K562 (cell line): ENCODE measurements at regions not wholly inside any gene's neighbourhood (a gene's known extent, or its start where the extent isn't known, plus 50 kb on each side); places are given as distances from the start of the nearest gene placed in this dataset.

Source experiments
- ATAC-seq: fragments of 200-7000 bp; cut with Tn5 transposase; 3 replicates; pipeline ENCODE4 v1.9.1; 2020; ENCODE audit warnings: moderate library complexity
- BruUV-seq: library from RNA; stranded (reverse); fragments of 400-500 nt; replicated peaks from 2 replicates; lab custom pipeline; 2021; lab: Mats Ljungman, UMichigan
- CTCF ChIA-PET: fragments of 300-600 bp; formaldehyde crosslinking; extraction: SDS; loops from one replicate; lab custom pipeline; 2021; ENCODE audit warnings: low intra/inter-chr PET ratio; lab: Yijun Ruan, JAX
- POLR2A ChIA-PET: fragments of 300-600, 350-650 bp; sonication (Branson Sonifier 250); formaldehyde crosslinking; extraction: SDS; loops from one replicate; lab custom pipeline; 2021; ENCODE audit warnings: antibody characterized with exemption, inconsistent platforms; lab: Yijun Ruan, JAX
- DNase-seq, 4 experiments: peaks; one replicate each; pipeline versions ENCODE4 v3.0.0 to v3.0.0-alpha.2; 2011 to 2018; ENCODE audit warnings: low spot score in 3 of 4, mixed read lengths in 3 of 4; ENCODE audit errors: extremely low read depth in 1 of 4
- FAIRE-seq: peaks from 2 replicates; lab custom pipeline; 2011; peaks lifted over from hg19 to GRCh38; lab: Jason Lieb, UNC
- H2AFZ ChIP-seq: 2 replicates; pipeline ENCODE4 v1.6.0; 2011; ENCODE audit warnings: low read depth, low read length, control low read depth, inconsistent platforms
- H3K27ac ChIP-seq: fragments of 200-600 bp; 3 replicates; pipeline ENCODE4 v1.8.0; 2011; ENCODE audit warnings: low read depth, mild to moderate bottlenecking, control low read depth, inconsistent platforms, low read length, moderate library complexity, mixed read lengths; ENCODE audit errors: extremely low read depth
- H3K27me3 ChIP-seq, 2 experiments: fragments of 300-600 bp in 1 of 2; 2 replicates in 1 of 2; 3 replicates in 1 of 2; pipeline versions ENCODE4 v1.6.0 to v1.8.0; 2011; ENCODE audit warnings: inconsistent platforms in 2 of 2, low read length in 2 of 2, mild to moderate bottlenecking in 1 of 2, mixed read lengths in 1 of 2, moderate library complexity in 1 of 2; ENCODE audit not compliant: control insufficient read depth in 2 of 2, insufficient read depth in 2 of 2
- H3K36me3 ChIP-seq: fragments of 300-600 bp; 3 replicates; pipeline ENCODE4 v1.8.0; 2011; ENCODE audit warnings: mild to moderate bottlenecking, low read length, inconsistent platforms; ENCODE audit not compliant: control insufficient read depth, insufficient read depth
- H3K4me1 ChIP-seq, 2 experiments: fragments of 200-600 bp in 1 of 2; replicated peaks in 1 of 2; 2 replicates in 1 of 2; 3 replicates in 1 of 2; pipeline versions ENCODE4 v1.5.1 to v1.8.0; 2011; ENCODE audit warnings: inconsistent platforms in 2 of 2, low read length in 2 of 2, mild to moderate bottlenecking in 1 of 2, mixed read lengths in 1 of 2, moderate library complexity in 1 of 2; ENCODE audit not compliant: control insufficient read depth in 2 of 2, insufficient read depth in 2 of 2
- H3K4me2 ChIP-seq: 2 replicates; pipeline ENCODE4 v1.6.1; 2011; ENCODE audit warnings: low read length, control low read depth, inconsistent platforms, mixed read lengths; ENCODE audit not compliant: insufficient read depth
- H3K4me3 ChIP-seq: fragments of 200-600 bp; sonication (generic), shearing (Covaris generic); 2 replicates; pipeline ENCODE4 v1.5.1; 2016; ENCODE audit warnings: control low read depth, inconsistent platforms
- H3K79me2 ChIP-seq: fragments of 200-600 bp; 3 replicates; pipeline ENCODE4 v1.8.0; 2011; ENCODE audit warnings: low read length, inconsistent platforms; ENCODE audit not compliant: control insufficient read depth, insufficient read depth
- H3K9ac ChIP-seq, 2 experiments: 2 replicates each; pipeline versions ENCODE4 v1.6.0 to v1.6.1; 2011; ENCODE audit warnings: low read depth in 2 of 2, low read length in 2 of 2, control low read depth in 1 of 2, inconsistent platforms in 1 of 2, mild to moderate bottlenecking in 1 of 2, mixed read lengths in 1 of 2; ENCODE audit not compliant: insufficient read depth in 1 of 2
- H3K9me1 ChIP-seq: one replicate; pipeline ENCODE4 v1.6.0; 2011; ENCODE audit warnings: inconsistent platforms, mild to moderate bottlenecking, low read length, moderate library complexity; ENCODE audit not compliant: control insufficient read depth, insufficient read depth
- H3K9me3 ChIP-seq: replicated peaks from 2 replicates; pipeline ENCODE4 v1.5.1; 2011; ENCODE audit warnings: low read depth, low read length, inconsistent platforms; ENCODE audit not compliant: control insufficient read depth, insufficient read depth
- H4K20me1 ChIP-seq: replicated peaks from 2 replicates; pipeline ENCODE4 v1.6.1; 2011; ENCODE audit warnings: low read length, inconsistent platforms, mixed read lengths; ENCODE audit not compliant: control insufficient read depth, insufficient read depth
- CBFA2T3 ChIP-seq: fragments of 450-650 bp; IDR thresholded peaks from 2 replicates; pipeline ENCODE4 v1.6.1; 2017
- FOXA3 ChIP-seq, 2 experiments: fragments of 450-650 bp in 1 of 2; sonication (generic) in 1 of 2; formaldehyde crosslinking; IDR thresholded peaks in 1 of 2; conservative IDR thresholded peaks in 1 of 2; 2 replicates each; pipeline versions ENCODE4 v1.4.0 to v1.8.0; 2020 to 2022; ENCODE audit warnings: mild to moderate bottlenecking in 2 of 2, missing genetic modification reagents in 1 of 2
- PKNOX1 ChIP-seq: fragments of 450-650 bp; IDR thresholded peaks from 2 replicates; pipeline ENCODE4 v1.6.1; 2016
- PML ChIP-seq: IDR thresholded peaks from 2 replicates; pipeline ENCODE4 v1.6.1; 2012; ENCODE audit warnings: low read length, inconsistent platforms
- ZBTB7A ChIP-seq: IDR thresholded peaks from 2 replicates; pipeline ENCODE4 v1.6.1; 2011; ENCODE audit warnings: low read depth, mild to moderate bottlenecking, low read length, moderate library complexity, borderline replicate concordance; ENCODE audit not compliant: control insufficient read depth
- WGBS: fragments of 100-300 bp; shearing (Covaris generic); methylation state at CpG from one replicate; pipeline ENCODE4 v1.1.6; 2016; ENCODE audit warnings: low coverage, mixed read lengths; ENCODE audit not compliant: insufficient coverage; ENCODE audit errors: missing lambda C conversion rate; 5-methylcytosine and 5-hydroxymethylcytosine counted together
- in situ Hi-C: fragments of 300-500 bp; cut with MboI; formaldehyde crosslinking; loops from 4 replicates; pipeline ENCODE4 v1.15.0; 2018; ENCODE audit warnings: inconsistent platforms, mixed read lengths
- intact Hi-C: fragments of 100-400 bp; cut with micrococcal nuclease; formaldehyde crosslinking; loops from 2 replicates; pipeline ENCODE4 v1.14.2; 2022
- TF ChIP-seq, protein P1 (sequence below): sonication (generic); formaldehyde crosslinking; IDR thresholded peaks from 2 replicates; pipeline ENCODE4 v1.8.1; 2023; ENCODE audit warnings: mild to moderate bottlenecking, missing genetic modification reagents, moderate library complexity
- TF ChIP-seq, protein P2 (sequence below): sonication (generic); formaldehyde crosslinking; IDR thresholded peaks from 2 replicates; pipeline ENCODE4 v1.8.0; 2022; ENCODE audit warnings: mild to moderate bottlenecking, missing genetic modification reagents, borderline replicate concordance
- TF ChIP-seq, protein P3 (sequence below): sonication (generic); formaldehyde crosslinking; IDR thresholded peaks from 2 replicates; pipeline ENCODE4 v1.8.1; 2023; ENCODE audit warnings: mild to moderate bottlenecking, missing genetic modification reagents
- TF ChIP-seq, protein P4 (sequence below): fragments of 250-450 bp; sonication (Bioruptor Pico); IDR thresholded peaks from 2 replicates; pipeline ENCODE4 v1.8.0; 2021; ENCODE audit warnings: borderline replicate concordance, mild to moderate bottlenecking, moderate library complexity; ENCODE audit not compliant: poor library complexity, severe bottlenecking

DNA sequence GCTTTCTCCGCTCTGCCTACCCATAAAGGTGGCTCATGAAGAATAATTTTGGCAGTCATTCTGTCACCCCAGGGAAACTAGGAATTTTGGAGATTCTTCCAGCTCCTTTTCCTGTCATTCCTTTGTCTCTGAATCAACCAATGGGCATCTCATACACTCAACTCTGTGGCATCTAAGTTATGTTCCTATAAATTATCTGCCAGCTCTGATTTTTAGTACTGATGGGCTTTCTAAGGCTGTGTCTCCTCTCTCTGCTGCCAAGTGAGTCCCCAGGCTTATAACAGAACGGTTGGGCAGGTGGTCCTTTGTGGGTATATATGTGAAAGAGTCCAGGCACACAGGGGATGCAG, 226.8 kb downstream of the NMUR2 start:
- intact Hi-C loops: no loop called here
- H3K9me1 ChIP-seq: no peaks in the 10 kb centered on the region
- TF ChIP-seq ZBTB7A (no peak), CBFA2T3 (no peak), FOXA3 (CRISPR knock-in tag; conservative IDR thresholded peaks at IDR 0.05 in 1 of 2, IDR thresholded peaks at IDR 0.05 in 1 of 2) (no peak), PML (no peak), PKNOX1 (no peak)
- TF ChIP-seq, protein P1, sequence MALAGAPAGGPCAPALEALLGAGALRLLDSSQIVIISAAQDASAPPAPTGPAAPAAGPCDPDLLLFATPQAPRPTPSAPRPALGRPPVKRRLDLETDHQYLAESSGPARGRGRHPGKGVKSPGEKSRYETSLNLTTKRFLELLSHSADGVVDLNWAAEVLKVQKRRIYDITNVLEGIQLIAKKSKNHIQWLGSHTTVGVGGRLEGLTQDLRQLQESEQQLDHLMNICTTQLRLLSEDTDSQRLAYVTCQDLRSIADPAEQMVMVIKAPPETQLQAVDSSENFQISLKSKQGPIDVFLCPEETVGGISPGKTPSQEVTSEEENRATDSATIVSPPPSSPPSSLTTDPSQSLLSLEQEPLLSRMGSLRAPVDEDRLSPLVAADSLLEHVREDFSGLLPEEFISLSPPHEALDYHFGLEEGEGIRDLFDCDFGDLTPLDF (CRISPR knock-in tag): no peak
- TF ChIP-seq, protein P2, sequence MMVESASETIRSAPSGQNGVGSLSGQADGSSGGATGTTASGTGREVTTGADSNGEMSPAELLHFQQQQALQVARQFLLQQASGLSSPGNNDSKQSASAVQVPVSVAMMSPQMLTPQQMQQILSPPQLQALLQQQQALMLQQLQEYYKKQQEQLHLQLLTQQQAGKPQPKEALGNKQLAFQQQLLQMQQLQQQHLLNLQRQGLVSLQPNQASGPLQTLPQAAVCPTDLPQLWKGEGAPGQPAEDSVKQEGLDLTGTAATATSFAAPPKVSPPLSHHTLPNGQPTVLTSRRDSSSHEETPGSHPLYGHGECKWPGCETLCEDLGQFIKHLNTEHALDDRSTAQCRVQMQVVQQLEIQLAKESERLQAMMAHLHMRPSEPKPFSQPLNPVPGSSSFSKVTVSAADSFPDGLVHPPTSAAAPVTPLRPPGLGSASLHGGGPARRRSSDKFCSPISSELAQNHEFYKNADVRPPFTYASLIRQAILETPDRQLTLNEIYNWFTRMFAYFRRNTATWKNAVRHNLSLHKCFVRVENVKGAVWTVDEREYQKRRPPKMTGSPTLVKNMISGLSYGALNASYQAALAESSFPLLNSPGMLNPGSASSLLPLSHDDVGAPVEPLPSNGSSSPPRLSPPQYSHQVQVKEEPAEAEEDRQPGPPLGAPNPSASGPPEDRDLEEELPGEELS (CRISPR knock-in tag): no peak
- TF ChIP-seq, protein P3, sequence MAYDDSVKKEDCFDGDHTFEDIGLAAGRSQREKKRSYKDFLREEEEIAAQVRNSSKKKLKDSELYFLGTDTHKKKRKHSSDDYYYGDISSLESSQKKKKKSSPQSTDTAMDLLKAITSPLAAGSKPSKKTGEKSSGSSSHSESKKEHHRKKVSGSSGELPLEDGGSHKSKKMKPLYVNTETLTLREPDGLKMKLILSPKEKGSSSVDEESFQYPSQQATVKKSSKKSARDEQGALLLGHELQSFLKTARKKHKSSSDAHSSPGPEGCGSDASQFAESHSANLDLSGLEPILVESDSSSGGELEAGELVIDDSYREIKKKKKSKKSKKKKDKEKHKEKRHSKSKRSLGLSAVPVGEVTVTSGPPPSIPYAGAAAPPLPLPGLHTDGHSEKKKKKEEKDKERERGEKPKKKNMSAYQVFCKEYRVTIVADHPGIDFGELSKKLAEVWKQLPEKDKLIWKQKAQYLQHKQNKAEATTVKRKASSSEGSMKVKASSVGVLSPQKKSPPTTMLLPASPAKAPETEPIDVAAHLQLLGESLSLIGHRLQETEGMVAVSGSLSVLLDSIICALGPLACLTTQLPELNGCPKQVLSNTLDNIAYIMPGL: no peak
- TF ChIP-seq, protein P4, sequence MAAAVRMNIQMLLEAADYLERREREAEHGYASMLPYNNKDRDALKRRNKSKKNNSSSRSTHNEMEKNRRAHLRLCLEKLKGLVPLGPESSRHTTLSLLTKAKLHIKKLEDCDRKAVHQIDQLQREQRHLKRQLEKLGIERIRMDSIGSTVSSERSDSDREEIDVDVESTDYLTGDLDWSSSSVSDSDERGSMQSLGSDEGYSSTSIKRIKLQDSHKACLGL (CRISPR knock-in tag): no peak
- TF ChIP-seq, all 486 proteins: peak for 0
- no peak overlapping the region for H3K27ac ChIP-seq
- ChIA-PET POLR2A (no interaction called here), CTCF (no interaction called here)
- H3K4me2 ChIP-seq: no peak overlapping the region
- FAIRE-seq (no peak), DNase-seq (no peak), ATAC-seq (no peak)
- H3K27me3 ChIP-seq: no peaks in the 10 kb centered on the region
- in situ Hi-C loops: no loop called here
- H3K4me3 ChIP-seq: no peak overlapping the region
- H2AFZ ChIP-seq: no peak overlapping the region
- H3K79me2 ChIP-seq: no peaks in the 10 kb centered on the region
- no peaks in the 10 kb centered on the region for H4K20me1 ChIP-seq
- H3K4me1 ChIP-seq: no peaks in the 10 kb centered on the region
- BruUV-seq: no TSS peak
- H3K9me3 ChIP-seq: no peaks in the 10 kb centered on the region
- no peak overlapping the region for H3K9ac ChIP-seq
- WGBS: 0% methylated on average over 2 of the region's 2 CpGs
- no peaks in the 10 kb centered on the region for H3K36me3 ChIP-seq
